ENCODE measurements at regions not wholly inside any gene's neighbourhood (a gene's known extent, or its start where the extent isn't known, plus 50 kb on each side); places are given as distances from the start of the nearest gene placed in this dataset.
"Not testable (repeated sequence)": the region's sequence is repeated elsewhere in the genome, so short reads cannot be mapped to it uniquely, and the experiment has no call there.

DNA sequence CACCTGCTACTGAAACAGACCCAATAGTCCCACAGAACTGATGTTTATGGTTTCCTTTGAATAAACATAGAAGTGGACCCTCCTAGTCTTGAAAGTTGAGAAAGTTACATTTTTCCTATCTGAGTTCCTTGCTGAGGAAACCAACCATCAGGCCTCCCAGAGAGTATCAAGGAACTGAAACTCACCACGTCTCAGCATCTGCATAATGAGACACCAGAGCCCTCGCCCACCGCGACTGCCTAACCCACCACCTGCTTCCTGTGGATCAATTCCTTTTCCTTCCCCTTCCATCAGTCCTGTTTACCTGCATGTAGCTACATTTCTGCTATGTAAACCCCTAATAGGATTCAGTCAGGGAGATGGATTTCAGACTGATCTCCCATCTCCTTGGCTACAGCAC is 443.2 kb upstream of the TMEM132C start:
- TF ChIP-seq, protein P1, sequence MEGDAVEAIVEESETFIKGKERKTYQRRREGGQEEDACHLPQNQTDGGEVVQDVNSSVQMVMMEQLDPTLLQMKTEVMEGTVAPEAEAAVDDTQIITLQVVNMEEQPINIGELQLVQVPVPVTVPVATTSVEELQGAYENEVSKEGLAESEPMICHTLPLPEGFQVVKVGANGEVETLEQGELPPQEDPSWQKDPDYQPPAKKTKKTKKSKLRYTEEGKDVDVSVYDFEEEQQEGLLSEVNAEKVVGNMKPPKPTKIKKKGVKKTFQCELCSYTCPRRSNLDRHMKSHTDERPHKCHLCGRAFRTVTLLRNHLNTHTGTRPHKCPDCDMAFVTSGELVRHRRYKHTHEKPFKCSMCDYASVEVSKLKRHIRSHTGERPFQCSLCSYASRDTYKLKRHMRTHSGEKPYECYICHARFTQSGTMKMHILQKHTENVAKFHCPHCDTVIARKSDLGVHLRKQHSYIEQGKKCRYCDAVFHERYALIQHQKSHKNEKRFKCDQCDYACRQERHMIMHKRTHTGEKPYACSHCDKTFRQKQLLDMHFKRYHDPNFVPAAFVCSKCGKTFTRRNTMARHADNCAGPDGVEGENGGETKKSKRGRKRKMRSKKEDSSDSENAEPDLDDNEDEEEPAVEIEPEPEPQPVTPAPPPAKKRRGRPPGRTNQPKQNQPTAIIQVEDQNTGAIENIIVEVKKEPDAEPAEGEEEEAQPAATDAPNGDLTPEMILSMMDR (IDR thresholded peaks at IDR 0.05 in 4 of 5, conservative IDR thresholded peaks at IDR 0.05 in 1 of 5), result no peak
- in situ Hi-C loops (cut with MboI; ENCODE audit: low sequenced_read_pairs in 4 of 4) (no loop called here), intact Hi-C loops (cut with DNase I; ENCODE audit: low total_unique reads) (no loop called here)
- Histone ChIP-seq H3K27ac (no peak overlapping the region), H3K4me3 (no peak overlapping the region), H3K36me3 (no peaks in the 10 kb centered on the region), H3K27me3 (no peaks in the 10 kb centered on the region), H3K4me1 (no peaks in the 10 kb centered on the region), H3K9me3 (no peaks in the 10 kb centered on the region)
- ATAC-seq (no peak), DNase-seq (no peak)

DNA sequence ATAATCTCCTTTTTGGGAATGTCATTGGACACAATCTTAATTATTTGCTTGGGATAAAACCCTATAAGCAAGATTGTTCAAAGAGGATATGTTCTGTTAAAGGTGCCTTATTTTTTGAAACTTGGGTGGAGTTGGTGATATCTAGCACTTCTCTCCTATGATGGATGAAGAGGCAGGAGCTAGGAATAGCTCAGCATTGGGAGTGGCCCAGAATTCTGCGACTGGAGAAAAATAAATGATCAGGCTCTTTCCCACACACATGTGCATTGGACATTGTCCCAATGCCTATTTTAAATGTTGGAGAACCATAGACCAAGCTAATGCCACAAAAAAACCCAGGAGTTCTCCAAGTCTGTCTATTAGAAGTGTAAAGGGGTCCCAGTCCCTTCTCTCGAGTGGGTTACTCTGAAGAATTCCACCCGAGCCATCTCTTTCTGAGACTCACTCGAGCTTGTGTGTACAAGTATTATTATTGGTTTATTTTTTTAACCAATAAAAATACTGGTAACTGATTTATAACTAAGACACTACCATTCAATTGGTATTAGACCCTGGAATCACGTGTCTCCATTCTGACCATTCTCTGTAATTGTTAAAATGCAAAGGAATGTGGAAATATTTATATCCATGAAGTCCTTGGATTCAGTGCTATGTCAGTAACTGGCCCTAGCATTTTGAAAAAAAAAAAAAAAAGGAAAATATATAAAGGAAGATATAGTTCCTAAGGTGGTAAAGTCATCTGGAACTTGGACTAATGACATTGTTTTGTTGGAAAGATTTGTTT is 437.5 kb upstream of the TMEM132C start:
- TF ChIP-seq, protein P1 (IDR thresholded peaks at IDR 0.05 in 4 of 5, conservative IDR thresholded peaks at IDR 0.05 in 1 of 5), result no peak
- TF ChIP-seq POLR2A (IDR thresholded peaks at IDR 0.05), result no peak
- no peaks in the 10 kb centered on the region for H3K36me3 ChIP-seq
- intact Hi-C loops (cut with DNase I; ENCODE audit: low total_unique reads), result no loop called here
- DNase-seq, result no peak
- no peak overlapping the region for H3K27ac ChIP-seq
- in situ Hi-C loops (cut with MboI; ENCODE audit: low sequenced_read_pairs in 4 of 4), result no loop called here
- no peaks in the 10 kb centered on the region for H3K9me3 ChIP-seq
- H3K4me1 ChIP-seq, result no peaks in the 10 kb centered on the region
- no peaks in the 10 kb centered on the region for H3K27me3 ChIP-seq
- no peak overlapping the region for H3K4me3 ChIP-seq
- ATAC-seq, result no peak

DNA sequence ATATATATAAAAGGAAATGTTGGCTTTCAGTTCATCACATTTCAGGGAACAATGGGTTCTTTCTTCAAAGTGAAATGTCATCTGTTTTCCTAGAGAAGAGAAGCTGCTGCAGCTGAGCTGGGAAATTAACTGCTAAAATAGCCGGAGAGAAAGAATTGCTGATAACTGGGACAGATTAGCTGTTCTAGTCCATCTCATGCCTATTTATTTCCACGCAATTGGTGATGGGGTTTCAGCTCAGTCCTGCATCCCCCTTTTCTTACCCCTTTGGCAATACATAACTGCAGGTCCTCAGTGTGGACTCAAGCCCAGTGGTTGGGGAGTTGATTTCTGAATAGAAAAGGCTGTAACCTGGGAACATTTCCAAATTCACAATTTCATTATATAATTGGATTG is 436.9 kb upstream of the TMEM132C start:
- Histone ChIP-seq H3K27me3 (no peaks in the 10 kb centered on the region), H3K4me3 (no peak overlapping the region), H3K4me1 (no peaks in the 10 kb centered on the region), H3K36me3 (no peaks in the 10 kb centered on the region), H3K9me3 (no peaks in the 10 kb centered on the region), H3K27ac (no peak overlapping the region)
- intact Hi-C loops (cut with DNase I; ENCODE audit: low total_unique reads) (no loop called here), in situ Hi-C loops (cut with MboI; ENCODE audit: low sequenced_read_pairs in 4 of 4) (no loop called here)
- ATAC-seq (no peak), DNase-seq (no peak)
- TF ChIP-seq POLR2A (IDR thresholded peaks at IDR 0.05), result no peak
- TF ChIP-seq, protein P1 (IDR thresholded peaks at IDR 0.05 in 4 of 5, conservative IDR thresholded peaks at IDR 0.05 in 1 of 5), result no peak

DNA sequence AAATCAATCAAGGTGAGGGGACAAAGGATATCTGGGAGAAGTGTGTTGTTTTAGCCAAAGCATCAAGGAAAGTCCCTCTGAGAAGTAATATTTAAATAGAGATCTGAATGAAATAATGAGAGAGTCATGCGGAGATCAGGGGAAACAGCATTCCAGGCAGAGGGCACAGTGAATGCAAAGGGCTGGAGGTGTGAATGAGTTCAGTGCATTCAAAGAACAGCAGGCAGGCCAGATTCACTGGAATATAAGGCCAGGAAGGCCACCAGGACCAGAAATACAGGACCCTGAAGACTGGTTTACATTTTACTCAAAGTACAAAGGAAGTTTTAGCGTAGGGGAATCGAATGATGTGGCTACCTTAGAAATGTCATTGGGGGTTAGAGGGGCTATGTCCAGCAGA is 436.2 kb upstream of the TMEM132C start:
- Histone ChIP-seq H3K4me1 (no peaks in the 10 kb centered on the region), H3K27me3 (no peaks in the 10 kb centered on the region), H3K4me3 (no peak overlapping the region), H3K9me3 (no peaks in the 10 kb centered on the region), H3K36me3 (no peaks in the 10 kb centered on the region), H3K27ac (no peak overlapping the region)
- TF ChIP-seq, protein P1 (IDR thresholded peaks at IDR 0.05 in 4 of 5, conservative IDR thresholded peaks at IDR 0.05 in 1 of 5), result no peak
- TF ChIP-seq POLR2A (IDR thresholded peaks at IDR 0.05), result no peak
- DNase-seq, result no peak
- no peak for ATAC-seq
- in situ Hi-C loops (cut with MboI; ENCODE audit: low sequenced_read_pairs in 4 of 4), result no loop called here
- intact Hi-C loops (cut with DNase I; ENCODE audit: low total_unique reads), result no loop called here

DNA sequence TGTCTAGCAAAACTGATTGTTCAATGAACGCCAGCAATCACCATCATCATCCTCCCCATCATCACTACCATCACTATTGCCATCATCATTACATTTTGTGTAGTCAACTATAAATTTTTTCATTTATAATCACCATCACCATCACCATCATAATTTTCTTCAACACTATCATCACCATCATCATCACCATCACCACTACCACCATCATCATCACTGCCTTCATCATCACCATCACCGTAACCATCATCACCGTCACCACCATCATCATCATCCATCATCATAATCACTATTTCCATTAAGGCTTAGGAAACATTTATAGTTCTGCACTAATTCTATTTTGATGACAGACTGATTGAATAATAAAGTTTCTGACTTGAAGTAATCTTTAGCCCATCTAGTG is 434.8 kb upstream of the TMEM132C start:
- in situ Hi-C loops (cut with MboI; ENCODE audit: low sequenced_read_pairs in 4 of 4) (no loop called here), intact Hi-C loops (cut with DNase I; ENCODE audit: low total_unique reads) (no loop called here)
- DNase-seq, result no peak
- TF ChIP-seq, protein P1 (IDR thresholded peaks at IDR 0.05 in 4 of 5, conservative IDR thresholded peaks at IDR 0.05 in 1 of 5), result no peak
- TF ChIP-seq POLR2A (IDR thresholded peaks at IDR 0.05), result no peak
- H3K36me3 ChIP-seq, result no peaks in the 10 kb centered on the region
- H3K4me3 ChIP-seq, result no peak overlapping the region
- H3K27me3 ChIP-seq, result no peaks in the 10 kb centered on the region
- no peak overlapping the region for H3K27ac ChIP-seq
- ATAC-seq, result no peak
- no peaks in the 10 kb centered on the region for H3K4me1 ChIP-seq
- H3K9me3 ChIP-seq, result no peaks in the 10 kb centered on the region

DNA sequence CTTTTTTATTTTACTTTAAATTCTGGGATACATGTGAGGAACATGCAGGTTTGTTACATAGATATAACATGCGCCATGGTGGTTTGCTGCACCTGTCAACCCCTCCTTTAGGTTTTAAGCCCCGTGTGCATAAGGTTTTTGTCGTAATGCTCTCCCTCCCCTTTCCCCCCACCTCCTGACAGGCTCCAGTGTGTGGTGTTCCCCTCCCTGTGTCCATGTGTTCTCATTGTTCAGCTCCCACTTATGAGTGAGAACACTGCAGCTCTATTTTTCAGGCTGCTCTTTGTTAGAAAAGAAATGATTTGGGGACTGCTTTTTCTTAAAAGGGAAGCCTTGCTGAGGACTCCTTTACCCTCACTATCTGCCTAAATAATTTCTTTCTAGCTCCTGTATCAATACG is 430.2 kb upstream of the TMEM132C start:
- in situ Hi-C loops (cut with MboI; ENCODE audit: low sequenced_read_pairs in 4 of 4); H3K4me1 ChIP-seq; DNase-seq; H3K4me3 ChIP-seq; H3K9me3 ChIP-seq; H3K36me3 ChIP-seq; H3K27me3 ChIP-seq; ATAC-seq; H3K27ac ChIP-seq; intact Hi-C loops (cut with DNase I; ENCODE audit: low total_unique reads): not testable (repeated sequence)

All from gastrocnemius medialis (tissue), 4 donors.